K562 (cell line): ENCODE measurements at regions not wholly inside any gene's neighbourhood (a gene's known extent, or its start where the extent isn't known, plus 50 kb on each side); places are given as distances from the start of the nearest gene placed in this dataset.

Experiments
- ATAC-seq: fragments of 200-7000 bp; cut with Tn5 transposase; 3 replicates; pipeline ENCODE4 v1.9.1; 2020; ENCODE audit warnings: moderate library complexity
- BruUV-seq: library from RNA; stranded (reverse); fragments of 400-500 nt; replicated peaks from 2 replicates; lab custom pipeline; 2021; lab: Mats Ljungman, UMichigan
- CTCF ChIA-PET: fragments of 300-600 bp; formaldehyde crosslinking; extraction: SDS; loops from one replicate; lab custom pipeline; 2021; ENCODE audit warnings: low intra/inter-chr PET ratio; lab: Yijun Ruan, JAX
- POLR2A ChIA-PET: fragments of 300-600, 350-650 bp; sonication (Branson Sonifier 250); formaldehyde crosslinking; extraction: SDS; loops from one replicate; lab custom pipeline; 2021; ENCODE audit warnings: antibody characterized with exemption, inconsistent platforms; lab: Yijun Ruan, JAX
- DNase-seq, 4 experiments: peaks; one replicate each; pipeline versions ENCODE4 v3.0.0 to v3.0.0-alpha.2; 2011 to 2018; ENCODE audit warnings: low spot score in 3 of 4, mixed read lengths in 3 of 4; ENCODE audit errors: extremely low read depth in 1 of 4
- FAIRE-seq: peaks from 2 replicates; lab custom pipeline; 2011; peaks lifted over from hg19 to GRCh38; lab: Jason Lieb, UNC
- H2AFZ ChIP-seq: 2 replicates; pipeline ENCODE4 v1.6.0; 2011; ENCODE audit warnings: low read depth, low read length, control low read depth, inconsistent platforms
- H3K27ac ChIP-seq: fragments of 200-600 bp; 3 replicates; pipeline ENCODE4 v1.8.0; 2011; ENCODE audit warnings: low read depth, mild to moderate bottlenecking, control low read depth, inconsistent platforms, low read length, moderate library complexity, mixed read lengths; ENCODE audit errors: extremely low read depth
- H3K27me3 ChIP-seq, 2 experiments: fragments of 300-600 bp in 1 of 2; 2 replicates in 1 of 2; 3 replicates in 1 of 2; pipeline versions ENCODE4 v1.6.0 to v1.8.0; 2011; ENCODE audit warnings: inconsistent platforms in 2 of 2, low read length in 2 of 2, mild to moderate bottlenecking in 1 of 2, mixed read lengths in 1 of 2, moderate library complexity in 1 of 2; ENCODE audit not compliant: control insufficient read depth in 2 of 2, insufficient read depth in 2 of 2
- H3K36me3 ChIP-seq: fragments of 300-600 bp; 3 replicates; pipeline ENCODE4 v1.8.0; 2011; ENCODE audit warnings: mild to moderate bottlenecking, low read length, inconsistent platforms; ENCODE audit not compliant: control insufficient read depth, insufficient read depth
- H3K4me1 ChIP-seq, 2 experiments: fragments of 200-600 bp in 1 of 2; replicated peaks in 1 of 2; 2 replicates in 1 of 2; 3 replicates in 1 of 2; pipeline versions ENCODE4 v1.5.1 to v1.8.0; 2011; ENCODE audit warnings: inconsistent platforms in 2 of 2, low read length in 2 of 2, mild to moderate bottlenecking in 1 of 2, mixed read lengths in 1 of 2, moderate library complexity in 1 of 2; ENCODE audit not compliant: control insufficient read depth in 2 of 2, insufficient read depth in 2 of 2
- H3K4me2 ChIP-seq: 2 replicates; pipeline ENCODE4 v1.6.1; 2011; ENCODE audit warnings: low read length, control low read depth, inconsistent platforms, mixed read lengths; ENCODE audit not compliant: insufficient read depth
- H3K4me3 ChIP-seq: fragments of 200-600 bp; sonication (generic), shearing (Covaris generic); 2 replicates; pipeline ENCODE4 v1.5.1; 2016; ENCODE audit warnings: control low read depth, inconsistent platforms
- H3K79me2 ChIP-seq: fragments of 200-600 bp; 3 replicates; pipeline ENCODE4 v1.8.0; 2011; ENCODE audit warnings: low read length, inconsistent platforms; ENCODE audit not compliant: control insufficient read depth, insufficient read depth
- H3K9ac ChIP-seq, 2 experiments: 2 replicates each; pipeline versions ENCODE4 v1.6.0 to v1.6.1; 2011; ENCODE audit warnings: low read depth in 2 of 2, low read length in 2 of 2, control low read depth in 1 of 2, inconsistent platforms in 1 of 2, mild to moderate bottlenecking in 1 of 2, mixed read lengths in 1 of 2; ENCODE audit not compliant: insufficient read depth in 1 of 2
- H3K9me1 ChIP-seq: one replicate; pipeline ENCODE4 v1.6.0; 2011; ENCODE audit warnings: inconsistent platforms, mild to moderate bottlenecking, low read length, moderate library complexity; ENCODE audit not compliant: control insufficient read depth, insufficient read depth
- H3K9me3 ChIP-seq: replicated peaks from 2 replicates; pipeline ENCODE4 v1.5.1; 2011; ENCODE audit warnings: low read depth, low read length, inconsistent platforms; ENCODE audit not compliant: control insufficient read depth, insufficient read depth
- H4K20me1 ChIP-seq: replicated peaks from 2 replicates; pipeline ENCODE4 v1.6.1; 2011; ENCODE audit warnings: low read length, inconsistent platforms, mixed read lengths; ENCODE audit not compliant: control insufficient read depth, insufficient read depth
- C11orf30 ChIP-seq: fragments of 450-650 bp; IDR thresholded peaks from 2 replicates; pipeline ENCODE4 v1.6.1; 2016; ENCODE audit warnings: low read depth, mild to moderate bottlenecking
- FOXM1 ChIP-seq, 2 experiments: fragments of 450-650 bp in 1 of 2; sonication (generic) in 1 of 2; formaldehyde crosslinking in 1 of 2; IDR thresholded peaks; 2 replicates each; pipeline versions ENCODE4 v1.6.1 to v1.9.0; 2017 to 2022; ENCODE audit warnings: low read depth in 2 of 2, mild to moderate bottlenecking in 2 of 2, missing genetic modification reagents in 1 of 2, moderate library complexity in 1 of 2
- KAT7 ChIP-seq: sonication (generic); formaldehyde crosslinking; IDR thresholded peaks from 2 replicates; pipeline ENCODE4 v1.8.0; 2022; ENCODE audit warnings: missing genetic modification reagents, mild to moderate bottlenecking, borderline replicate concordance
- PRMT5 ChIP-seq: sonication (generic); formaldehyde crosslinking; IDR thresholded peaks from 2 replicates; pipeline ENCODE4 v1.5.0; 2020; ENCODE audit warnings: missing genetic modification reagents
- STAT5A ChIP-seq: IDR thresholded peaks from 2 replicates; pipeline ENCODE4 v1.6.1; 2012; ENCODE audit warnings: low read length, inconsistent platforms, borderline replicate concordance
- TRIM28 ChIP-seq: fragments of 450-650 bp; IDR thresholded peaks from 2 replicates; pipeline ENCODE4 v1.6.1; 2017
- ZNF589 ChIP-seq: fragments of 200-800 bp; sonication (Bioruptor generic); IDR thresholded peaks from 2 replicates; pipeline ENCODE4 v1.6.1; 2016; ENCODE audit warnings: low read depth, missing genetic modification characterization, missing compliant biosample characterization
- WGBS: fragments of 100-300 bp; shearing (Covaris generic); methylation state at CpG from one replicate; pipeline ENCODE4 v1.1.6; 2016; ENCODE audit warnings: low coverage, mixed read lengths; ENCODE audit not compliant: insufficient coverage; ENCODE audit errors: missing lambda C conversion rate; 5-methylcytosine and 5-hydroxymethylcytosine counted together
- in situ Hi-C: fragments of 300-500 bp; cut with MboI; formaldehyde crosslinking; loops from 4 replicates; pipeline ENCODE4 v1.15.0; 2018; ENCODE audit warnings: inconsistent platforms, mixed read lengths
- intact Hi-C: fragments of 100-400 bp; cut with micrococcal nuclease; formaldehyde crosslinking; loops from 2 replicates; pipeline ENCODE4 v1.14.2; 2022
- TF ChIP-seq, protein P1 (sequence below): fragments of 450-650 bp; formaldehyde crosslinking; conservative IDR thresholded peaks from 2 replicates; pipeline ENCODE4 v1.4.0; 2022; ENCODE audit warnings: mild to moderate bottlenecking, missing genetic modification characterization
- TF ChIP-seq, protein P2 (sequence below): fragments of 250-450 bp; sonication (Bioruptor Pico); IDR thresholded peaks from 2 replicates; pipeline ENCODE4 v1.4.0; 2020

DNA sequence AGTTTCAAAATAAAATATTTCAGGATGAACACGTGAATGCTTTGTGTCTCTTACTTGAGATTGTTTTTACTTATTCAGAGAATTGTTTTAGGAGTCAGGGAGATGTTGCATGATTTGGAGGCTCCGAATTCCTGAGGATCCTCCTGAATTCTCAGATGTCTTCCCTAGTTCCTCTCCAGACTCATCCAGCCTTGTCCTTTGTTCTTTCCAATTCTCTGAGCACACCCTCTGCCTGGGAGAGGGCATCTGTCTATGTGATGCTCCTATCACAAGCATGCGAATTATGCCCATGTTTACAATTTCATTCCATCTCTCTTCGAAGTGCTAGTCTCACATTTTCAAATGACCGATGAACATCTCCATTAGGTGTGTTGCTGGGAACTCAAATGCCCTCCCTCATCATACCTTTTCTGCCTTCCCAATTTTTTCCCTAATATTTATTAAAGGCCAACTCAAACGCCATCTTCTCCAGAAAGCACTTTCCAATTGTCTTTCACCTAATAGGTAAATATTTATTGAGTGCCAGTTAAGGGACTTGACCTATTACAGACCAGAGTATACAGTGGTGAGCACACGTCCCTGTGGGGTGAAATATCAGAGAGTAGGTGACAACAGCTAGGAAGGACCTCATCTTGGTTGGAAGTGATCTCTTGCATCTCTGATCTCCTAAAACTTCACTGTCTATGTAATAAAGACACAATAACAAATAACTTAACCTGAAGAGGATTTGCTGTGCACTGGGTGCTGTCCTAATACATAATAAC, 64.4 kb downstream of the ARF6 start (continued):
- TF ChIP-seq KAT7 (CRISPR knock-in tag): no peak
- TF ChIP-seq C11orf30: no peak
- TF ChIP-seq PRMT5 (CRISPR knock-in tag): no peak

DNA sequence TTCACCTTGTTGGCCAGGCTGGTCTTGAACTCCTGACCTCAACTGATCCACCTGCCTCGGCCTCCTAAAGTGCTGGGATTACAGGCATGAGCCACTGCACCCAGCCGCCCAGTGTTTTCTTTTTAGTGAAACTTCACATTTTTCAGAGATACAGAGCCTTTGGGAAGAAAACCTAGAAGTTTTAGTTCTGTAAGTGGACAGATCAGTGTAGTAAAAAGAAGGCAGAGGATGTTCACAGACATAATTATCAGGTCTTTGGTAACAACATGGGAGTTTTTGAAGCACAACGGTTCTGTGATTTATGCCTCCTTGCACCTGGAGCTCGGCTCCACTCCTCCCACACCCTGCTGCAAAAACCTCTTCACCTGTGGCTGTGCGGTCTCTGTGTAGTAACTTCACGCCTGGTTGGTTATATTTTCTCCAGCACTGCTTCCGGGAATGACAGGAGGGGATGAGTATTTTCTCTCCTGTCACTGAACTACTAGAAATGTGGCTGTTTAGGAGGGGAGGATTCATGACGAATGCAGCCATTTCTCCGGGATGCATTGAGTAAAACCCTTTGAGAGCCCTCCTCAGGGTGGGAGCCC, 67.0 kb downstream of the ARF6 start:
- no peak overlapping the region for H3K9ac ChIP-seq
- in situ Hi-C loops (loop anchor here (5.0 kb wide), 1 partner anchor 53 kb away; no protein-coding TSS in a partner anchor), intact Hi-C loops (no loop called here)
- no peaks in the 10 kb centered on the region for H3K9me1 ChIP-seq
- no peak overlapping the region for H3K27ac ChIP-seq
- CTCF ChIA-PET: no interaction called here
- H3K27me3 ChIP-seq: no peaks in the 10 kb centered on the region
- no TSS peak for BruUV-seq
- H3K36me3 ChIP-seq: no peaks in the 10 kb centered on the region
- WGBS: 52% methylated on average over 9 of the region's 9 CpGs
- H3K9me3 ChIP-seq: no peaks in the 10 kb centered on the region
- TF ChIP-seq FOXM1 (IDR thresholded peaks at IDR 0.05; ENCODE audit: low read depth) (no peak), FOXM1 (CRISPR knock-in tag; IDR thresholded peaks at IDR 0.05; ENCODE audit: low read depth) (no peak), ZNF589 (no peak), TRIM28 (no peak), STAT5A (no peak)
- TF ChIP-seq, protein P1, sequence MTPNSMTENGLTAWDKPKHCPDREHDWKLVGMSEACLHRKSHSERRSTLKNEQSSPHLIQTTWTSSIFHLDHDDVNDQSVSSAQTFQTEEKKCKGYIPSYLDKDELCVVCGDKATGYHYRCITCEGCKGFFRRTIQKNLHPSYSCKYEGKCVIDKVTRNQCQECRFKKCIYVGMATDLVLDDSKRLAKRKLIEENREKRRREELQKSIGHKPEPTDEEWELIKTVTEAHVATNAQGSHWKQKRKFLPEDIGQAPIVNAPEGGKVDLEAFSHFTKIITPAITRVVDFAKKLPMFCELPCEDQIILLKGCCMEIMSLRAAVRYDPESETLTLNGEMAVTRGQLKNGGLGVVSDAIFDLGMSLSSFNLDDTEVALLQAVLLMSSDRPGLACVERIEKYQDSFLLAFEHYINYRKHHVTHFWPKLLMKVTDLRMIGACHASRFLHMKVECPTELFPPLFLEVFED (CRISPR knock-in tag): no peak
- TF ChIP-seq, protein P2, sequence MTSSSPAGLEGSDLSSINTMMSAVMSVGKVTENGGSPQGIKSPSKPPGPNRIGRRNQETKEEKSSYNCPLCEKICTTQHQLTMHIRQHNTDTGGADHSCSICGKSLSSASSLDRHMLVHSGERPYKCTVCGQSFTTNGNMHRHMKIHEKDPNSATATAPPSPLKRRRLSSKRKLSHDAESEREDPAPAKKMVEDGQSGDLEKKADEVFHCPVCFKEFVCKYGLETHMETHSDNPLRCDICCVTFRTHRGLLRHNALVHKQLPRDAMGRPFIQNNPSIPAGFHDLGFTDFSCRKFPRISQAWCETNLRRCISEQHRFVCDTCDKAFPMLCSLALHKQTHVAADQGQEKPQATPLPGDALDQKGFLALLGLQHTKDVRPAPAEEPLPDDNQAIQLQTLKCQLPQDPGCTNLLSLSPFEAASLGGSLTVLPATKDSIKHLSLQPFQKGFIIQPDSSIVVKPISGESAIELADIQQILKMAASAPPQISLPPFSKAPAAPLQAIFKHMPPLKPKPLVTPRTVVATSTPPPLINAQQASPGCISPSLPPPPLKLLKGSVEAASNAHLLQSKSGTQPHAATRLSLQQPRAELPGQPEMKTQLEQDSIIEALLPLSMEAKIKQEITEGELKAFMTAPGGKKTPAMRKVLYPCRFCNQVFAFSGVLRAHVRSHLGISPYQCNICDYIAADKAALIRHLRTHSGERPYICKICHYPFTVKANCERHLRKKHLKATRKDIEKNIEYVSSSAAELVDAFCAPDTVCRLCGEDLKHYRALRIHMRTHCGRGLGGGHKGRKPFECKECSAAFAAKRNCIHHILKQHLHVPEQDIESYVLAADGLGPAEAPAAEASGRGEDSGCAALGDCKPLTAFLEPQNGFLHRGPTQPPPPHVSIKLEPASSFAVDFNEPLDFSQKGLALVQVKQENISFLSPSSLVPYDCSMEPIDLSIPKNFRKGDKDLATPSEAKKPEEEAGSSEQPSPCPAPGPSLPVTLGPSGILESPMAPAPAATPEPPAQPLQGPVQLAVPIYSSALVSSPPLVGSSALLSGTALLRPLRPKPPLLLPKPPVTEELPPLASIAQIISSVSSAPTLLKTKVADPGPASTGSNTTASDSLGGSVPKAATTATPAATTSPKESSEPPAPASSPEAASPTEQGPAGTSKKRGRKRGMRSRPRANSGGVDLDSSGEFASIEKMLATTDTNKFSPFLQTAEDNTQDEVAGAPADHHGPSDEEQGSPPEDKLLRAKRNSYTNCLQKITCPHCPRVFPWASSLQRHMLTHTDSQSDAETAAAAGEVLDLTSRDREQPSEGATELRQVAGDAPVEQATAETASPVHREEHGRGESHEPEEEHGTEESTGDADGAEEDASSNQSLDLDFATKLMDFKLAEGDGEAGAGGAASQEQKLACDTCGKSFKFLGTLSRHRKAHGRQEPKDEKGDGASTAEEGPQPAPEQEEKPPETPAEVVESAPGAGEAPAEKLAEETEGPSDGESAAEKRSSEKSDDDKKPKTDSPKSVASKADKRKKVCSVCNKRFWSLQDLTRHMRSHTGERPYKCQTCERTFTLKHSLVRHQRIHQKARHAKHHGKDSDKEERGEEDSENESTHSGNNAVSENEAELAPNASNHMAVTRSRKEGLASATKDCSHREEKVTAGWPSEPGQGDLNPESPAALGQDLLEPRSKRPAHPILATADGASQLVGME (CRISPR knock-in tag): no peak
- ATAC-seq (no peak), FAIRE-seq (no peak), DNase-seq (no peak)
- no peak overlapping the region for H3K4me2 ChIP-seq
- H3K79me2 ChIP-seq: no peaks in the 10 kb centered on the region
- POLR2A ChIA-PET: no interaction called here
- H3K4me1 ChIP-seq: peaks cover 0 to 20% of the 10 kb centered on the region in 2 experiments; a peak in 4 of 5 replicates
- H4K20me1 ChIP-seq: no peaks in the 10 kb centered on the region
- H3K4me3 ChIP-seq: no peak overlapping the region
- no peak overlapping the region for H2AFZ ChIP-seq
